SHP77 (cell line): ENCODE measurements at regions not wholly inside any gene's neighbourhood (a gene's known extent, or its start where the extent isn't known, plus 50 kb on each side); places are given as distances from the start of the nearest gene placed in this dataset.
"Not testable (repeated sequence)": the region's sequence is repeated elsewhere in the genome, so short reads cannot be mapped to it uniquely, and the experiment has no call there.

Experiments
- DNase-seq, 2 experiments: peaks; one replicate each; lab custom pipeline; 2025; lab: John Stamatoyannopoulos, UW

- DNase-seq, result not testable (repeated sequence)
These were observed 124.3 kb downstream of the TP53TG3F start for GRCh38 chr16:33583702-33584101.

GRCh38 chr16:33588589-33588988 is 129.2 kb downstream of the TP53TG3F start:
- not testable (repeated sequence) for DNase-seq

- not testable (repeated sequence) for DNase-seq
These were observed 133.9 kb downstream of the TP53TG3F start for GRCh38 chr16:33593344-33593743.

GRCh38 chr16:33595074-33595473 is 135.7 kb downstream of the TP53TG3F start:
- DNase-seq, result not testable (repeated sequence)

GRCh38 chr16:33601029-33601428 is 141.6 kb downstream of the TP53TG3F start:
- DNase-seq, result not testable (repeated sequence)

GRCh38 chr16:33623535-33624077 is 164.2 kb downstream of the TP53TG3F start:
- not testable (repeated sequence) for DNase-seq

- DNase-seq, result not testable (repeated sequence)
These were observed 169.5 kb downstream of the TP53TG3F start for GRCh38 chr16:33628895-33629294.

GRCh38 chr16:33631713-33632112 is 172.3 kb downstream of the TP53TG3F start:
- DNase-seq, result not testable (repeated sequence)

- DNase-seq, result not testable (repeated sequence)
These were observed 174.6 kb downstream of the TP53TG3F start for GRCh38 chr16:33634057-33634456.

- DNase-seq, result not testable (repeated sequence)
These were observed 177.3 kb downstream of the TP53TG3F start for GRCh38 chr16:33636760-33637159.

- not testable (repeated sequence) for DNase-seq
These were observed 183.9 kb downstream of the TP53TG3F start for GRCh38 chr16:33643270-33643669.

GRCh38 chr16:33643698-33644381 is 184.4 kb downstream of the TP53TG3F start:
- DNase-seq, result not testable (repeated sequence)

- DNase-seq, result not testable (repeated sequence)
These were observed 187.0 kb downstream of the TP53TG3F start for GRCh38 chr16:33646386-33646785.

GRCh38 chr16:33655756-33656155 is 196.3 kb downstream of the TP53TG3F start:
- not testable (repeated sequence) for DNase-seq

- not testable (repeated sequence) for DNase-seq
These were observed 197.0 kb downstream of the TP53TG3F start for GRCh38 chr16:33656394-33656793.

GRCh38 chr16:33657717-33658116 is 198.3 kb downstream of the TP53TG3F start:
- DNase-seq, result not testable (repeated sequence)

- not testable (repeated sequence) for DNase-seq
These were observed 221.4 kb downstream of the TP53TG3F start for GRCh38 chr16:33680791-33681190.

- DNase-seq, result not testable (repeated sequence)
These were observed 240.9 kb downstream of the TP53TG3F start for GRCh38 chr16:33700320-33700719.

- not testable (repeated sequence) for DNase-seq
These were observed 247.6 kb downstream of the TP53TG3F start for GRCh38 chr16:33706845-33707590.

GRCh38 chr16:33707591-33707934 is 248.2 kb downstream of the TP53TG3F start:
- not testable (repeated sequence) for DNase-seq

- DNase-seq, result not testable (repeated sequence)
These were observed 250.7 kb downstream of the TP53TG3F start for GRCh38 chr16:33709856-33710695.

- DNase-seq, result not testable (repeated sequence)
These were observed 251.3 kb downstream of the TP53TG3F start for GRCh38 chr16:33710696-33711087.
